ENCODE measurements at regions not wholly inside any gene's neighbourhood (a gene's known extent, or its start where the extent isn't known, plus 50 kb on each side); places are given as distances from the start of the nearest gene placed in this dataset.
"Not testable (repeated sequence)": the region's sequence is repeated elsewhere in the genome, so short reads cannot be mapped to it uniquely, and the experiment has no call there.

- H3K36me3 Mint-ChIP-seq (ENCODE audit: low read depth); H3K4me1 Mint-ChIP-seq; H3K4me3 Mint-ChIP-seq; intact Hi-C loops (cut with micrococcal nuclease); H3K9me3 Mint-ChIP-seq; DNase-seq; H3K27ac Mint-ChIP-seq: not testable (repeated sequence)
- peaks cover 19% of the 10 kb centered on the region for H3K27me3 Mint-ChIP-seq
Measured at GRCh38 chr2:47698436-47698972, 84.4 kb upstream of the MSH6 start.

- H3K27ac Mint-ChIP-seq; H3K4me1 Mint-ChIP-seq; DNase-seq; H3K4me3 Mint-ChIP-seq; H3K9me3 Mint-ChIP-seq; H3K36me3 Mint-ChIP-seq (ENCODE audit: low read depth); intact Hi-C loops (cut with micrococcal nuclease): not testable (repeated sequence)
- peaks cover 19% of the 10 kb centered on the region for H3K27me3 Mint-ChIP-seq
Measured at GRCh38 chr2:47697681-47698435, 85.1 kb upstream of the MSH6 start.

- H3K4me3 Mint-ChIP-seq: no peak overlapping the region
- DNase-seq: no peak
- intact Hi-C loops (cut with micrococcal nuclease): no loop called here
- no peaks in the 10 kb centered on the region for H3K4me1 Mint-ChIP-seq
- no peaks in the 10 kb centered on the region for H3K9me3 Mint-ChIP-seq
- no peaks in the 10 kb centered on the region for H3K36me3 Mint-ChIP-seq (ENCODE audit: low read depth)
- peaks cover 19% of the 10 kb centered on the region for H3K27me3 Mint-ChIP-seq
- H3K27ac Mint-ChIP-seq: no peak overlapping the region
Measured at GRCh38 chr2:47697000-47697601, 85.8 kb upstream of the MSH6 start.

GRCh38 chr2:47696478-47696831 is 86.5 kb upstream of the MSH6 start:
- no peak for DNase-seq
- H3K27me3 Mint-ChIP-seq: peaks cover 19% of the 10 kb centered on the region
- no peak overlapping the region for H3K4me3 Mint-ChIP-seq
- no peaks in the 10 kb centered on the region for H3K4me1 Mint-ChIP-seq
- no peaks in the 10 kb centered on the region for H3K36me3 Mint-ChIP-seq (ENCODE audit: low read depth)
- no peaks in the 10 kb centered on the region for H3K9me3 Mint-ChIP-seq
- H3K27ac Mint-ChIP-seq: no peak overlapping the region
- intact Hi-C loops (cut with micrococcal nuclease): no loop called here

GRCh38 chr2:47695800-47696477 is 87.0 kb upstream of the MSH6 start:
- no peaks in the 10 kb centered on the region for H3K36me3 Mint-ChIP-seq (ENCODE audit: low read depth)
- no peak for DNase-seq
- H3K9me3 Mint-ChIP-seq: no peaks in the 10 kb centered on the region
- peaks cover 19% of the 10 kb centered on the region for H3K27me3 Mint-ChIP-seq
- H3K27ac Mint-ChIP-seq: peak overlapping the region; percentile 10
- intact Hi-C loops (cut with micrococcal nuclease): no loop called here
- H3K4me1 Mint-ChIP-seq: no peaks in the 10 kb centered on the region
- H3K4me3 Mint-ChIP-seq: no peak overlapping the region

- H3K4me1 Mint-ChIP-seq; H3K4me3 Mint-ChIP-seq; H3K36me3 Mint-ChIP-seq (ENCODE audit: low read depth); DNase-seq; H3K27ac Mint-ChIP-seq; intact Hi-C loops (cut with micrococcal nuclease); H3K9me3 Mint-ChIP-seq: not testable (repeated sequence)
- peaks cover 18% of the 10 kb centered on the region for H3K27me3 Mint-ChIP-seq
Measured at GRCh38 chr2:47694451-47694850, 88.5 kb upstream of the MSH6 start.

GRCh38 chr2:47690706-47691325 is 92.1 kb upstream of the MSH6 start:
- H3K4me3 Mint-ChIP-seq; intact Hi-C loops (cut with micrococcal nuclease); H3K9me3 Mint-ChIP-seq: not testable (repeated sequence)

GRCh38 chr2:47690132-47690531 is 92.8 kb upstream of the MSH6 start:
- H3K9me3 Mint-ChIP-seq: no peaks in the 10 kb centered on the region
- no peak overlapping the region for H3K27ac Mint-ChIP-seq
- no peak overlapping the region for H3K4me3 Mint-ChIP-seq
- H3K36me3 Mint-ChIP-seq (ENCODE audit: low read depth): no peaks in the 10 kb centered on the region
- H3K27me3 Mint-ChIP-seq: peaks cover 5% of the 10 kb centered on the region
- no peak for DNase-seq
- intact Hi-C loops (cut with micrococcal nuclease): no loop called here
- no peaks in the 10 kb centered on the region for H3K4me1 Mint-ChIP-seq

More at GRCh38 chr2:47690706-47691325, 92.1 kb upstream of the MSH6 start:
- not testable (repeated sequence) for DNase-seq; H3K4me1 Mint-ChIP-seq; H3K27ac Mint-ChIP-seq; H3K36me3 Mint-ChIP-seq (ENCODE audit: low read depth); H3K27me3 Mint-ChIP-seq

- H3K4me1 Mint-ChIP-seq; intact Hi-C loops (cut with micrococcal nuclease); H3K27ac Mint-ChIP-seq; H3K27me3 Mint-ChIP-seq; DNase-seq; H3K36me3 Mint-ChIP-seq (ENCODE audit: low read depth); H3K9me3 Mint-ChIP-seq; H3K4me3 Mint-ChIP-seq: not testable (repeated sequence)
Measured at GRCh38 chr2:47689118-47689517, 93.8 kb upstream of the MSH6 start.

- no peaks in the 10 kb centered on the region for H3K27me3 Mint-ChIP-seq
- no peak overlapping the region for H3K27ac Mint-ChIP-seq
- no peaks in the 10 kb centered on the region for H3K9me3 Mint-ChIP-seq
- no peaks in the 10 kb centered on the region for H3K4me1 Mint-ChIP-seq
- intact Hi-C loops (cut with micrococcal nuclease): no loop called here
- no peaks in the 10 kb centered on the region for H3K36me3 Mint-ChIP-seq (ENCODE audit: low read depth)
- H3K4me3 Mint-ChIP-seq: no peak overlapping the region
- DNase-seq: no peak
Measured at GRCh38 chr2:47688561-47688960, 94.4 kb upstream of the MSH6 start.

- intact Hi-C loops (cut with micrococcal nuclease): no loop called here
- Mint-ChIP-seq H3K4me1 (no peaks in the 10 kb centered on the region), H3K36me3 (ENCODE audit: low read depth) (no peaks in the 10 kb centered on the region), H3K9me3 (no peaks in the 10 kb centered on the region), H3K4me3 (no peak overlapping the region), H3K27me3 (no peaks in the 10 kb centered on the region), H3K27ac (no peak overlapping the region)
- DNase-seq: no peak
Measured at GRCh38 chr2:47687856-47688255, 95.1 kb upstream of the MSH6 start.

- no peak for DNase-seq
- Mint-ChIP-seq H3K4me1 (no peaks in the 10 kb centered on the region), H3K9me3 (no peaks in the 10 kb centered on the region), H3K36me3 (ENCODE audit: low read depth) (no peaks in the 10 kb centered on the region), H3K4me3 (no peak overlapping the region), H3K27ac (no peak overlapping the region), H3K27me3 (no peaks in the 10 kb centered on the region)
- intact Hi-C loops (cut with micrococcal nuclease): no loop called here
Measured at GRCh38 chr2:47686018-47686417, 96.9 kb upstream of the MSH6 start.

GRCh38 chr2:47682216-47682749 is 100.7 kb upstream of the MSH6 start:
- intact Hi-C loops (cut with micrococcal nuclease): no loop called here
- Mint-ChIP-seq H3K4me3 (no peak overlapping the region), H3K9me3 (no peaks in the 10 kb centered on the region), H3K27ac (no peak overlapping the region), H3K27me3 (peaks cover 5% of the 10 kb centered on the region), H3K36me3 (ENCODE audit: low read depth) (no peaks in the 10 kb centered on the region), H3K4me1 (no peaks in the 10 kb centered on the region)
- no peak for DNase-seq
